ENCODE measurements at regions not wholly inside any gene's neighbourhood (a gene's known extent, or its start where the extent isn't known, plus 50 kb on each side); places are given as distances from the start of the nearest gene placed in this dataset.

GRCh38 chr6:78515271-78515670 is 352.1 kb upstream of the IRAK1BP1 start:
- Histone ChIP-seq H3K4me3 (ENCODE audit: severe bottlenecking) (no peak overlapping the region), H3K36me3 (ENCODE audit: low read depth) (no peaks in the 10 kb centered on the region), H3K4me1 (ENCODE audit: insufficient read depth, poor library complexity, severe bottlenecking) (no peaks in the 10 kb centered on the region), H3K27me3 (ENCODE audit: insufficient read depth, poor library complexity, severe bottlenecking) (no peaks in the 10 kb centered on the region), H3K9me3 (ENCODE audit: severe bottlenecking) (no peaks in the 10 kb centered on the region), H3K27ac (ENCODE audit: poor library complexity, severe bottlenecking) (no peak overlapping the region)
- no peak for TF ChIP-seq CTCF (IDR thresholded peaks at IDR 0.05; ENCODE audit: poor library complexity, severe bottlenecking)
- DNase-seq (ENCODE audit: low spot score) (no peak), ATAC-seq (ENCODE audit: low read depth) (no peak)

GRCh38 chr6:78517399-78517798 is 350.0 kb upstream of the IRAK1BP1 start:
- H3K27me3 ChIP-seq (ENCODE audit: insufficient read depth, poor library complexity, severe bottlenecking), result no peaks in the 10 kb centered on the region
- no peaks in the 10 kb centered on the region for H3K4me1 ChIP-seq (ENCODE audit: insufficient read depth, poor library complexity, severe bottlenecking)
- H3K4me3 ChIP-seq (ENCODE audit: severe bottlenecking), result no peak overlapping the region
- H3K9me3 ChIP-seq (ENCODE audit: severe bottlenecking), result no peaks in the 10 kb centered on the region
- no peaks in the 10 kb centered on the region for H3K36me3 ChIP-seq (ENCODE audit: low read depth)
- ATAC-seq (ENCODE audit: low read depth) (no peak), DNase-seq (ENCODE audit: low spot score) (no peak)
- H3K27ac ChIP-seq (ENCODE audit: poor library complexity, severe bottlenecking), result no peak overlapping the region
- no peak for TF ChIP-seq CTCF (IDR thresholded peaks at IDR 0.05; ENCODE audit: poor library complexity, severe bottlenecking)

GRCh38 chr6:78523622-78524021 is 343.7 kb upstream of the IRAK1BP1 start:
- TF ChIP-seq CTCF (IDR thresholded peaks at IDR 0.05; ENCODE audit: poor library complexity, severe bottlenecking), result no peak
- Histone ChIP-seq H3K9me3 (ENCODE audit: severe bottlenecking) (no peaks in the 10 kb centered on the region), H3K4me1 (ENCODE audit: insufficient read depth, poor library complexity, severe bottlenecking) (no peaks in the 10 kb centered on the region), H3K36me3 (ENCODE audit: low read depth) (no peaks in the 10 kb centered on the region), H3K27me3 (ENCODE audit: insufficient read depth, poor library complexity, severe bottlenecking) (no peaks in the 10 kb centered on the region), H3K27ac (ENCODE audit: poor library complexity, severe bottlenecking) (no peak overlapping the region), H3K4me3 (ENCODE audit: severe bottlenecking) (no peak overlapping the region)
- no peak for DNase-seq (ENCODE audit: low spot score)
- no peak for ATAC-seq (ENCODE audit: low read depth)

- Histone ChIP-seq H3K4me3 (ENCODE audit: severe bottlenecking) (no peak overlapping the region), H3K9me3 (ENCODE audit: severe bottlenecking) (no peaks in the 10 kb centered on the region), H3K36me3 (ENCODE audit: low read depth) (no peaks in the 10 kb centered on the region), H3K27ac (ENCODE audit: poor library complexity, severe bottlenecking) (no peak overlapping the region), H3K4me1 (ENCODE audit: insufficient read depth, poor library complexity, severe bottlenecking) (no peaks in the 10 kb centered on the region), H3K27me3 (ENCODE audit: insufficient read depth, poor library complexity, severe bottlenecking) (no peaks in the 10 kb centered on the region)
- DNase-seq (ENCODE audit: low spot score) (no peak), ATAC-seq (ENCODE audit: low read depth) (no peak)
- TF ChIP-seq CTCF (IDR thresholded peaks at IDR 0.05; ENCODE audit: poor library complexity, severe bottlenecking), result no peak
Observed at GRCh38 chr6:78525976-78526375, 341.4 kb upstream of the IRAK1BP1 start.

DNA sequence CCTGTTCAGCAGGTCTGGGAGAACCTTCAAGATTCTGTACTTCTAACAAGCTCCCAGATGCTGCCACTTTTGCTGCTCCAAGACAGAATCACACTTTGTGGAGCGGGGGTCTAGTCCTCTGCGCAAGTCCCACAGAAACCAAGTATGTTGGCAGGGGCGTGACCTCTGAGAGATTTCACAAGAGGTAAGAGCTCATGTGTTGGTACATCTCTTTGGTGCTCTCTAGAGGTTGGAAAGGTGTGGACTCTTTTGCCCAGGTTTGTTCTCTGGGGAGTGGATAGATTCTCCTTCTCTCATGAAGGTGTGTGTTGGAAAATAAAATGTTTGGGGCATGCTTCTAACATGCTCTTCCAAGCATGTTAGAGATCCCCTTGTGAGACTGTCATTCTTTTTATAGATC is 340.9 kb upstream of the IRAK1BP1 start:
- ATAC-seq (ENCODE audit: low read depth) (no peak), DNase-seq (ENCODE audit: low spot score) (no peak)
- Histone ChIP-seq H3K4me1 (ENCODE audit: insufficient read depth, poor library complexity, severe bottlenecking) (no peaks in the 10 kb centered on the region), H3K4me3 (ENCODE audit: severe bottlenecking) (no peak overlapping the region), H3K27ac (ENCODE audit: poor library complexity, severe bottlenecking) (no peak overlapping the region), H3K27me3 (ENCODE audit: insufficient read depth, poor library complexity, severe bottlenecking) (no peaks in the 10 kb centered on the region), H3K9me3 (ENCODE audit: severe bottlenecking) (no peaks in the 10 kb centered on the region), H3K36me3 (ENCODE audit: low read depth) (no peaks in the 10 kb centered on the region)
- TF ChIP-seq CTCF (IDR thresholded peaks at IDR 0.05; ENCODE audit: poor library complexity, severe bottlenecking), result no peak

All from RWPE2 (cell line).